GM18867 (cell line): ENCODE measurements at regions not wholly inside any gene's neighbourhood (a gene's known extent, or its start where the extent isn't known, plus 50 kb on each side); places are given as distances from the start of the nearest gene placed in this dataset.
"Not testable (repeated sequence)": the region's sequence is repeated elsewhere in the genome, so short reads cannot be mapped to it uniquely, and the experiment has no call there.

Experiments used
- ATAC-seq: cut with Tn5 transposase; IDR thresholded peaks from one replicate; pipeline ENCODE4 v1.9.1; 2021; ENCODE audit warnings: mild to moderate bottlenecking, moderate library complexity; ENCODE audit not compliant: unreplicated experiment

DNA sequence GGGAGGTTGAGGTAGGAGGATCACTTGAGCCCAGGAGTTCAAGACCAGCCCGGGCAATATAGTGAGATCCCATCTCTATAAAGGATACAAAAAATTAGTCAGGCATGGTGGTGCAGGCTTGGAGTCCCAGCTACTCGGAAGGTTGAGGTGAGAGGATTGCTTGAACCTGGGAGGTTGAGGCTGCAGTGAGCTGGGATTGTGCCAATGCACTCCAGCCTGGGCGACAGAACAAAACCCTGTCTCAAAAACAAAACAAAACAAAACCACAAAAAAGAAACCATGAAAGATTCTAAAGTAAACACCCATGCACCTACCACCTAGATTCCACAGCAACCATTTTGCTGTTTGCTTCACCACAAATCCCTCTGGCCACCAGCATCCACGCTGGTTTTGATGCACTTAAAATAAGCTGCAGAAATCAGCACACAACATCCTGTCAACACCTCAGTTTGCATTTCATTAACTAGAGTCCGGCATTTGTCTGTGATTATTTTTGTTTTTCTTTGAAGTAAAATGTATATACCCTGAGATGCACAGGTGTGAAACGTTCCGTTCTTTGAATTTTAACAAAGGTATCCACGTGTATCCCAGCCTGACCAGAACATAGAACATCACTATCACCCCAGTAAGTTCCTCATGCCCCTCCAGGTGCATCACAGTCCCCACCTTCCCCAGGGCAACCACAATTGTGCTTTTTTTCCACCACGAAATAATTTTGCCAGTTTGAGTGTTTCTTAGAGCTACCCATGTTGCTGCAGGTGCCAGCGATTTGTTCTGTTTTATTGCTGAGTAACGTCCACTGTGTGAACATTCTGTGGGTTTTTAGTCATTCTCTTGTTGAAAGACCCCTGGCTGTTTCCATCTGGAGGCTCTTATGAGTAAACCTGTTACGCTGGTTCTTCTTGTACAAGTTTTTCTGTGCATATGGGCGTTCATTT, 191.5 kb downstream of the SEC14L1 start:
- no peak for ATAC-seq

DNA sequence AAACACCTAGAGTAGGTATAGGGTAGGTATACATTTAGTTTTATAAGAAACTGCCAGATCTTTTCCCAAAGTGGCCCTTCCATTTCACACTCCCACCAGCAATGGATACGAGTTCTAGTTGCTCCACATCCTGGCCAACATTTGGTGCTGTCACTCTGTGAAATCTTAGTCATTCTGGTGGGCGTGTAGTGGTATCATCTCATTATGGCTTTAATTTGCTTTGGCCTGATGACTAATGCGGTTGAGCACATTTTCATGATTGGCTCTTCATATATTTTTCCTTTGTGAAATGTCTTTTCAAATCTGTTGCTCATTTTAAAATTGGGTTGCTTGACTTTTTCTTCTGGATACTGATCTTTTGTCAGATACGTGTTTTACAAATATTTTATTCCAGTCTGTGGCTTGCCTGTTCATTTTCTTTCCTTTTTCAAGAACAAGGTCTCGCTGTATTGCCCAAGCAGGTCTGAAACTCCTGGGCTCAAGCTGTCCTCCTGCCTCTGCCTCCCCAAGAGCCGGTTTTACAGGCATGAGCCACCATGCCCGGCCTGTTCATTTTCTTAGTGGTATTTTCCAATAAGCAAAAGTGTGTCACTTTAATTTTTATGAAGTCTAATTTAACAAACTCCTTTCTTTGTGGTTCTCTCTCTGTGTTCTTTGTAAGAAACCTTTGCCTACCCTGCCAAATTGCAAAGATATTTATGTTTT, 192.4 kb downstream of the SEC14L1 start:
- no peak for ATAC-seq

DNA sequence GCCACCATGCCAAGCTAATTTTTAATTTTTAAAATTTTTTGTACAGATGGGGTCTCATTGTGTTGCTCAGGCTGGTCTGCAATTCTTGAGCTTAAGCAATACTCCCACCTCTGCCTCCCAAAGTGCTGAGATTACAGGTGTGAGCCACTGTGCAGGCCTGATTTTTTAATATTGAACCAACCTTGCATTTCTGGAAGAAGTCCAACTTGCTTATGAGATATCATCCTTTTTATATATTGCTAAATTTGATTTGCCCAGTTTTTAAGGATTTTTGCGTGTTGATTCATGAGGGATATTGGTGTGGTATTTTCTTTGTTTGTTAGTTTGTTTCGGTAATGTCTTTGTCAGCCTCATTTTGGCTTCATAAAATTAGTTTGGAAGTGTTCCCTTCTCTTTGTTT, 196.4 kb downstream of the SEC14L1 start:
- no peak for ATAC-seq

DNA sequence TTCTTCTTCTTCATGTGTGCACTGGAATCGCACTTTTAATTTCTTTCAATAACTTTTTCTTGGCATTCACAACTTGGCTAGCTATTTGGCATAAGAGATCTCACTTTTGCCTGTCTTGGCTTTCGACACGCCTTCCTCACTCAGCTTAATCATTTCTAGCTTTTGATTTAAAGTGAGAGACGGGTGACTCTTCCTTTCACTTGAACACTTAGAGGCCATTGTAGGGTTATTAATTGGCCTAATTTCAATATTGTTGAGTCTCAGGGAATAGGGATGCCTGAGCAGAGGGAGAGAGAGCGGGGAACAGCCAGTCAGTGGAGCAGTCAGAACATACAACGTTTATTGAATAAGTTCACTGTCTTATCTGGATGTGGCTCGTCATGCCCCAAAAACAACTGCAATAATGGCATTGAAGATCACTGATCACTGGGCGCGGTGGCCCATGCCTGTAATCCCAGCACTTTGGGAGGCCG, 200.3 kb downstream of the SEC14L1 start:
- no peak for ATAC-seq

DNA sequence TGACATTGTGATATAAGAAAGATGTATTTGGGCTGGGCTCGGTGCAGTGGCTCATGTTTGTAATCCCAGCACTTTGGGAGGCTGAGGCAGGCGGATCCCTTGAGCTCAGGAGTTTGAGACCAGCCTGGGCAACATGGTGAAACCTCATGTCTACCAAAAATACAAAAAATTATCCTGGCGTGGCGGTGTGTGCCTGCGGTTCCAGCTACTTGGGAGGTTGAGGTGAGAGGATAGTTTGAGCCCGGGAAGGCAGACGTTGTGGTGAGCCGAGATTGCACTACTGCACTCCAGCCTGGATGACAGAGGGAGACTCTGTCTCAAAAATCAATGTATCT, 201.9 kb downstream of the SEC14L1 start:
- not testable (repeated sequence) for ATAC-seq

DNA sequence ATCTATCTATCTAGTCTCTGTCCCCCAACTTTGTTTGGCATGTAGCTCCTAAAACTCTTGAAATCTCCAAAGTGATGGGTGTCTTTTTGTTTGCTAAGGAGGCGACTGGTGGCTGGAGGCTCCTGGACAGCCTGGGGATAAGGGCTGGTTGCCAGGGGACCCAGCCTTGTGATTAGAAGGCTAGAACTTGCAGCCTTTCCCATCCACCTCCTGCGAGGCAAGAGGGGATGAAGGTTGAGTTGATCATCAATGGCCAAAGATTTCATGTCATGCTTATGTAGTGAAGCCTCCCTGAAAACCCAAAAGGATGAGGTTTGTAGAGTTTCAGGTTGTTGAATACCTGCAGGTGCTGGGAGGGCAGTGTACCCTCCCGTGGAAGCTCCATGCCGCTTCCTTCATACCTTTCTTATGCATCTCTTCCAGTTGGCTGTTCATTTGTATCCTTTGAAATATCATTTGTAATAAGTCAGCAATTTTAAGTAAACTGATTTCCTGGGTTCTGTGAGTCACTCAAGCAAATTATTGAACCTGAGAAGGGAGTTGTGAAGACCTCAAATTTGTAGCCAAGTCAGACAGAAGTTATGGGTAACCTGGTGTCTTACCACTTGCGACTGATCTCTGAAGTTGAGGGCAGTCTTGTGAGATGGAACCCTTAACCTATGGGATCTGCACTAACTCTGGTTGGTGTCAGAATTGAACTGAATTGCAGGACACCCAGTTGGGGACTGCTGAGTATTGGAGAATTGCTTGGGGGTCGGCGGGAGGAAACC, 202.4 kb downstream of the SEC14L1 start:
- ATAC-seq, result no peak

DNA sequence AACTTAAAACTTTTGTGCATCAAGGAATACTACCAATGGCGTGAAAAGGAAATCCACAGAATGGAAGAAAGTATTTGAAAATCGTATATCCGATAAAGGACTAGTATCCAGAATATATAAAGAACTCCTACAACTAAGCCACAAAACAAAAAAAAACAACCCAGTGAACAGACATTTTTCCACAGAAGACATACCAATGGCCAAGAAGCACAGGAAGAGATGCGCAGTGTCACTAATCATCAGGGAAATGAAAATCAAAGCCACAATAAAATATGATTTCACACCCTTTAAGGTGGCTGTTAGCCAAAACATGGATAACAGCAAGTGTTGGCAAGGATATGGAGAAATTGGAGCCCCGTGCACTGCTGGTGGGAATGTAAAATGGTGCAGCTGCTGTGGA, 203.3 kb downstream of the SEC14L1 start:
- ATAC-seq, result no peak

DNA sequence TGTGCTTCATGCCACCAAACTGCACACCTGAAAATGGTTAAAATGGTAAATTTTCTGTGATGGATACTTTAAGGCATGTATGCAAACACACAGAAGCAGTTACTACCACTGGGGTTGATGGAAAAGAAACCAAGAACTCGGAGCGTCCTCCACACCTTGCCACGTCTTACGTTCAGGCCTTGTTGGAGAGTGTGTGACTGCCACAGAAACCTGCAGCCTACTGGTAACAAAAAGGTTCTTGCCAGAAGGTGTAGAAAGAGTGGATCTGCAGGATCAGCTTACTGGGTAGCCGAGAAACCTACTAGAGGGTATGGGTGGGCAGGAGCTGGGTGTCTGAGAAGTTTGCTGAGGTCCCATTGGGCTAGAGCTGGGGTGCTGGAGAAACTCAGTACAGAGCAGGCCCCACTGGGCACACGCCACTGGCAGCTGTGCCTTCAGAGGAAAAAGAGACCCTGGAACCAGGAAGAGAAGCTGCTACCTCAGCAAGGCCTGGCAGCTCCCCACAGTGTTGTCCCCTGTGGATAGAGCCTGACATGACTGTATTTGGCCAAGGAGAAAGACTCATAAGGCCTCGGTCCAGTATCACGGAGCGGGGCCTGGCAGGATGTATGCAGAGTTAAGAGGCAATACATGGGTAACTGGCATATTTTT, 204.6 kb downstream of the SEC14L1 start:
- no peak for ATAC-seq

DNA sequence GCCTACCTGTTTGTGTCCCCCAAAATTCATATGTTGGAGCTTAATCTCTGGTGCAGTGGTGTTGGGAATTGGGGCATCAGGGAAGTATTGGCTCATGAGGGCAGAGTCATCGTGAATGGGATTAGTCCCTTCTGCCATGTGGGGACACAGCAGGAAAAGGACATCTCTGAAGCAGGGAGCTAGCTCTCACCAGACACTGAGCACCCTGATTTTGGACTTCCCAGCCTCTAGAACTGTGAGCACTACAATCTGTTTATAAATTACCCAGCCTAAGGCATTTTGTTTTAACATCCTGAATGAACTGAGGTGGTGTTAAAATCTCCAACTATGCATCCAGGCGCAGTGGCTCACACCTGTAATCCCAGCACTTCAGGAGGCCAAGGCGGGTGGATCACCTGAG, 206.0 kb downstream of the SEC14L1 start:
- ATAC-seq, result no peak

DNA sequence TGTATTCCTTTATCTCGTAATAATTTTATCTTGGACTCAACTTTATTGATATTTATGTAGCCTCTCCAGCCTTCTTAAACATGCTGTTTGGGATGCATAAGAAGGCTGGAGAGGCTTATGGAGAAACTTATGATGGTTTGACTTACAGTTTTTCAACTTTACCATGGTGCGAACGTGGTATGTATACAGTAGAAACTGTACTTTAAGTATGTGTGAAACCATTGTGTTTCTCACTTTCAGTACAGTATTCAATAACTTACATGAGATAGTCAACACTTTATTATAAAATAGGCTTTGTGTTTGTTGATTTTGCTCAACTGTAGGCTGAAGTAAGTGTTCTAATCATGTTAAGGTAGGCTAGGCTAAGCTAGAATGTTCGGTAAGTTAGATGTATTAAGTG, 206.8 kb downstream of the SEC14L1 start:
- ATAC-seq, result no peak

DNA sequence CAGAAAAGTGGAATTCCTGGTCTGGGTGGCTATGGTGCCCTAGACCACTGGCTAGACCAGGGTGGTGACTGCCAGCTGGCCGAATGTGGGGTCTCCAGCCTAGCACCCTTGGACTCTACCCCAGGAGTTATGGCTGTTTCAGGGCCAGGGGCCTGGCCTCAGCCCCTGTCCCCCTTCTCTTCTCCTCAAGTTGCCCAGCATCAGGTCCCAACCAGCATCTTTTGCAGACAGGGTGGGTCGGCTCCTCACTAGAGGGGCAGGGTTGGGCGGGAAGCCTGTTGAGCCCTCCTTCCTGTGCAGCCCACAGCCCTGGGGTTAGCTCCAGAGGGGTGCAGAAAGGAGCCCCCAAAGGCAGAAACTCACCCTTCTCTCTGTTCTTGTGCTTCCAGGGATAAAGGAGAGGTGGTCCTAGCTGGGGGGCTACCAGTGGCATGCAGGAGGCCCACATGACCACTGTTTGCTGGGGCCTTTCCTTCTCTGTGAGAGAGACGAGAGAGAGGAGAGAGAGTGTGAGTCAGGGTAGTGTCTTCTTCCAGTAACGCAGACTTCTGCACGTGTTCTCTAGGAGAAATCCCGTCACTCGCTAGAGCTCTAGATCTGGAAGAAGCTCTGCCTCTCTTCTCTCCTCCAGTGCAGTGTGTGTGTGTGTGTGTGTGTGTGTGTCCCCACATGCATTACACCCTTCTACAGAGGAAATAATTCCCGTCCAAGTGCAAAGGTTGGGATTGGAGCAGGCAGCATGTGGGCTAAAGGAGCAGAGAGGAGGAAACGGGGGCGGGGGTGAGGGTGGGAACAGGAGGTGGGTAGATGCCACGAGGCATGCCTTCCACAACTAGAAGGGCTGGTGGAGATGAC, 209.4 kb downstream of the SEC14L1 start:
- no peak for ATAC-seq

DNA sequence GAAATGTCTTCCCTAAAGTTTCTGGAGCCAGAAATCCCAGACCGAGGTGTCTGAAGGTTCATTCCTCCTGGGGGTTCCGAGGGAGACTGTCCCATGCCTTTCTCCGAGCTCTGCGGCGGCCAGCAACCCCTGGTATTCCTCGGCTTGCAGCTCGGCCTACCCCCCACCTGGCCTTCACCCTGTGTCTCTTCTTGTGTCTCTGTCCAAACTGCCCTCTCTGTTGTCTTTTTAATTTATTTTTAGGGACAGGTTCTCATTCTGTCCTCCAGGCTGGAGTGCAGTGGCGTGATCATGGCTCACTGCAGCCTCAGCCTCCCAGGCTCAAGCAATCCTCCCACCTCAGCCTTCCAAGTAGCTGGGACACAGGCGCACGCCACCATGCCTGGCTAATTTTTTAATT, 211.7 kb downstream of the SEC14L1 start:
- ATAC-seq, result no peak

DNA sequence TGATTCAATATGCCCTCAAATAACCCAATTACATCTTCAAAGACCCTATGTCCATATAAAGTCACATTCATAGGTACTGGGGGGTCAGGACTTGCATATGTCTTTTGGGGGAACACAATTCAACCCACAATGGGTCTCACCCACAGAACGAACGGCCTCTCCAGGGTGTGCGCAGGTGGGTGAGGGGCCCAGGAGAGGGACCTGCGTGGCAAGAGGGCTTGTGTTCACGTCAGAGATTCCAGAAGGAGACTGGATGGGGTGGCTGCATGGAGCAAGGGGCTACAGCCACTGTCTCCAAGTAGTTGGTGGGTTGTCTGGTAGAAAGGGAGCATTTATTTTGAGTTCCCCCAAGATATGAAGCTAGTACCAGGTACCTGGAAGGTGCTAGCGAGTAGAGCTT, 212.2 kb downstream of the SEC14L1 start:
- ATAC-seq, result no peak

DNA sequence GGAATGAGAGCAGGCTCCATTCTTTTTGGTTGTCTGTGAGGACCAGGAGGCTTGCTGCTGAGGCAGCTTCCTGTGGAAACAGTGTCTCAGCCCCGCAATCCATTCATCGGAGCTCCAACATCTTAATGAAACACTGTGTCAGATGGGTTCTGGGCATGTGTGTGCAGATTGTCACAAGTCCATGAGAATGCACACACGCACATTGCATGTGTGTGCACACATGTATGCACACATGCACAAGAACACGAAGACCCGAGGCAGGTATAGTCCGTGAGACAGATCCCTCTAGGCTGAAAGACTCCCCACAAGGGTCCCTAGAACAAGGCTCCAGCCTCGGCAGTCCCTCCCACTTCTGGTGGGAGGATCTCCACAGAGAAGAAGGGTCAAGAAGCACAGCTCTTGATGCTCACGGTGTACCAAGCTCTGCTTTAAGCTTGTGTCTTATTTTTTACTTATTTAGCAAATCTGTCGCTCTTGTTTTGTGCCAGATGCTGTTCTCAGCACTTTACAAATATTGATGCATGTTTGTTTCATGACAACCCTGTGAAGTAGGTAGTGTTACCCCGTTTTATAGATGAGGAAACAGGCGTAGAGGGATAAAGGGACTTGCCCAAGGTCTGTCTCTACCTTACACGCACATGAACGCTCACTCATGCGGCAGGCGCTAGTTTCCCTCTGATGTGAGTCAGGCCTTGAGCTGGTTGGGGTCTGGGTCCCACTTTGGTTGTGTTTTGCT, 213.1 kb downstream of the SEC14L1 start:
- ATAC-seq, result no peak

DNA sequence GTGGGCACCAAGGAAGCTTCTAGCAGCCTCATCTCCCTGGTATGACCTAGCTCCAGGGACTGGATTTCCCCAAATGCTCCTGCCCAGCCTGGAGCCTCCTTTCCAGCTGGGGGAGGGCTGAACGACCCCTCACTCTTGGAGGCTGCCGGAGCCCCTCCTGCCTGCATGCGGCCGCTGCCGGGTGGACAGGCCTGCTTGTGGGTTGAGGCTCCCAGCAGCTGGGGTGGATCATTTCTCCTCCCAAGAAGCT, 213.6 kb downstream of the SEC14L1 start:
- ATAC-seq, result no peak

DNA sequence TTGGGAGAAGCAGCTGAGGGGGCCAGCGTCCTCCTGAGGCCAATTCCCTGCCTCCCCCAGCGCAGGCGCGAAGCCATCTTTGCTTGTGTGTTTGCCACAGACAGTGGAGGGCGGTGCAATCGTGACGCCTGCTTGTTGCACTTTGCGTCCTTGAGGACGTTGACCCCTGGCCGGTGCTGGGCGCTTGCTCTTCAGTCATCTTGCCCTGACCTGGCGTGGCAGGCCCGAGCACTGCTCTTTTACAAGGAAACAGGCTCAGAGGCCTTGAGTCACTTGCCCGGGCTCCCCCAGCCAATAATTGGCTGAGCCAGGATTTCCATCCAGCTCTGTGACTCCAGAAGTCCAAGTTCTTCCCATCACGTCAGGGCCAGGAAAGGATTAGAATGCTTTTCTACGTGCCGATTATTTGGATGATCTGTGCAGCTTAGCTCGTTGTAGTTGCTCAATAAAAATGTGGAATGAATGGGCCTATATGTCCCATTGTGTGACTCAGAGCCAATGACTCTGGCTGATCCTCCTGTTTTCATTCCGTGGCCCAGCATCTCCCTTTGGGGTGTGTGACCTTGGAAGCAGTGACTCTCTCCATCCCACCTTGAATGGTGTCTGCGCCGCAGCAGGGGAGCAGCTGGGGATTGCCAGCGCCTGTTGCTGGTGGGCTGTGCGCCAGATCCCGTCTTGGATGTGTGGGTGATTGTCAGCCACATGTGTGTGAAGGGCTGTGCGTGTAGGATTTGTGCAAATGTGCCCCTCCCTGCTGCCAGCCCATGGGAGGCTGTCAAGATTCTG, 214.1 kb downstream of the SEC14L1 start:
- no peak for ATAC-seq

DNA sequence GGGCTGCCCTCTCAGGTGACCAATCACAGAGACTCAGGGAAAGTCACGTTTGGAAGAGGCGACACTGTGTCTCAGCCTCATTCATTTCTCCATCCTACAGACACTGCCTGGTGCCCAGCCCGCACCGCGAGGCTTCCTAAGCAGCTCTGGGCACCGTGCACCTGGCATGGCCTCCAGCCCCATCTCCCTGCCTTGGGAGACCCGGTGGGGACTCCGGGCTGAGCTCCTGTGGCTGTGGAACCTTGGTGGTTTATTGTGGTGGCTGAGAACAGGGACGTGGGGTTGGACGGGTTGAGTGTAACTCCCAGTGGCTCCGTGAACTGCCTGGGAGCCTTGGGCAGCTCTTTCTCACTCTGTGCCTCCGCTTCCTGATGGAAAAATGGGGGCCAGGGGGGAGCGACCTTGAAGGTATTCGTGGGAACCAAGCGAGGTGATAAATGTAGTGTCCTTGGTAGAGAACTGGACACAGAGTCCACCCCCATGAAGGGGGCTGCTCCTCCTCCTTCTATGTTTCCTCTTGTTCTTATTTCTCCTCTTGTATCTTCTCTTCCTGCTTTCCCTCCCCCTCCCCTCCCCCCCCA, 215.4 kb downstream of the SEC14L1 start:
- ATAC-seq, result no peak

DNA sequence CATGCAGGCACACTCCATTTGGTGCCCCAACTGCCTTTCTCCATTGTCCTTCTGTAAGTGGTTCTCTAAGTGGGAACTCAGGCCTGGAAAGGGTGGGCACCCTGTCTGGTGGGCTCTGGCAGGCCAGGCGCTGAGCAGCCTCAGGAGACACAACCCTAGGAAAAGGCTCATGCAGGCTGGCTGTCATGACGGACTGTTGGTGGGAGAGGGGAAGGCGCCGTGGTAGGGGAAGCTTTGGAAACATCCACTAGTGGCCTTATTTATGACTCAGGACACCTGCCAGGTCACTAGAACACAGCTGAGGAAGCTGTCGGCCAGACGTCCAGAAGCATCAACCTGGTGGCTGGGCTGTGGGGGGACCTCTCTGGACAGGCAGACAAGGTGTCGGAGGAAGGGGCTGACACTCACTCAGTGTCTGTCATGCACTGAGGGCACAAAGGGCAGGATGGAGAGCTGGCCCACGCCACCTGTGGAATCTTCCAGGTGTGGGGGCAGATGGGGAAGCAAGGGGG, 216.0 kb downstream of the SEC14L1 start:
- ATAC-seq, result no peak
